Bronchial epithelial cell (primary cell): ENCODE measurements at regions not wholly inside any gene's neighbourhood (a gene's known extent, or its start where the extent isn't known, plus 50 kb on each side); places are given as distances from the start of the nearest gene placed in this dataset.
A peak's percentile ranks its signal among the peaks of the same experiment; 100 is the strongest.

Experiments used
- DNase-seq: peaks from one replicate; pipeline ENCODE4 v3.0.0-alpha.2; 2010; ENCODE audit warnings: low read depth
- FAIRE-seq: peaks from 2 replicates; lab custom pipeline; 2011; peaks lifted over from hg19 to GRCh38; lab: Jason Lieb, UNC
- H3K27me3 ChIP-seq: 2 replicates; pipeline ENCODE4 v1.5.1; 2011; ENCODE audit warnings: low read length; ENCODE audit not compliant: control insufficient read depth, insufficient read depth
- H3K36me3 ChIP-seq: 2 replicates; pipeline ENCODE4 v1.5.1; 2011; ENCODE audit warnings: low read length; ENCODE audit not compliant: control insufficient read depth, insufficient read depth
- H3K4me3 ChIP-seq: 2 replicates; pipeline ENCODE4 v1.5.1; 2011; ENCODE audit warnings: mild to moderate bottlenecking, low read depth, low read length, control low read depth
- TF ChIP-seq, protein P1 (sequence below): IDR thresholded peaks from 2 replicates; pipeline ENCODE4 v1.5.1; 2011; ENCODE audit warnings: mild to moderate bottlenecking, moderate library complexity, low read length, control low read depth, inconsistent platforms; ENCODE audit not compliant: insufficient read depth, severe bottlenecking

DNA sequence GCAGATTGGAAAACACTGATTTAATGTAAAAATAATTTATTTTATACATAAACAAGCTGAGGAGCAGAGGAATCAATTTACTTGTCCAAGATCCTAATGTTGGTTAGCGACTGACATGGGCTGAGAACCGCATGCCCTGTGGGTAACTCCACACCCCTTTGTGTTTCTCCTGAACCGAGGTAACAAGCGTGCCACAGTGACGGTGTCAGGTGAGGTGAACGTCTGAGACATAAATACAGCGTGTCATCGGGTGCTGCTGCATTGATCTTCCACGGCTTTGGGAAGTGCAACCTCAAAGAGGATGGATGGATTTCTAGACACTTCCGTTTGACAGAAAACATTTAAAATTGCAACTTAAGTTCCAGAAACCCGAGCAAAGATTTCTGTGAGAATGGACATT, 386.8 kb upstream of the ADARB2 start:
- DNase-seq (no peak), FAIRE-seq (no peak)
- no peaks in the 10 kb centered on the region for H3K27me3 ChIP-seq
- H3K4me3 ChIP-seq: no peak overlapping the region
- no peaks in the 10 kb centered on the region for H3K36me3 ChIP-seq
- TF ChIP-seq, protein P1, sequence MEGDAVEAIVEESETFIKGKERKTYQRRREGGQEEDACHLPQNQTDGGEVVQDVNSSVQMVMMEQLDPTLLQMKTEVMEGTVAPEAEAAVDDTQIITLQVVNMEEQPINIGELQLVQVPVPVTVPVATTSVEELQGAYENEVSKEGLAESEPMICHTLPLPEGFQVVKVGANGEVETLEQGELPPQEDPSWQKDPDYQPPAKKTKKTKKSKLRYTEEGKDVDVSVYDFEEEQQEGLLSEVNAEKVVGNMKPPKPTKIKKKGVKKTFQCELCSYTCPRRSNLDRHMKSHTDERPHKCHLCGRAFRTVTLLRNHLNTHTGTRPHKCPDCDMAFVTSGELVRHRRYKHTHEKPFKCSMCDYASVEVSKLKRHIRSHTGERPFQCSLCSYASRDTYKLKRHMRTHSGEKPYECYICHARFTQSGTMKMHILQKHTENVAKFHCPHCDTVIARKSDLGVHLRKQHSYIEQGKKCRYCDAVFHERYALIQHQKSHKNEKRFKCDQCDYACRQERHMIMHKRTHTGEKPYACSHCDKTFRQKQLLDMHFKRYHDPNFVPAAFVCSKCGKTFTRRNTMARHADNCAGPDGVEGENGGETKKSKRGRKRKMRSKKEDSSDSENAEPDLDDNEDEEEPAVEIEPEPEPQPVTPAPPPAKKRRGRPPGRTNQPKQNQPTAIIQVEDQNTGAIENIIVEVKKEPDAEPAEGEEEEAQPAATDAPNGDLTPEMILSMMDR: no peak

DNA sequence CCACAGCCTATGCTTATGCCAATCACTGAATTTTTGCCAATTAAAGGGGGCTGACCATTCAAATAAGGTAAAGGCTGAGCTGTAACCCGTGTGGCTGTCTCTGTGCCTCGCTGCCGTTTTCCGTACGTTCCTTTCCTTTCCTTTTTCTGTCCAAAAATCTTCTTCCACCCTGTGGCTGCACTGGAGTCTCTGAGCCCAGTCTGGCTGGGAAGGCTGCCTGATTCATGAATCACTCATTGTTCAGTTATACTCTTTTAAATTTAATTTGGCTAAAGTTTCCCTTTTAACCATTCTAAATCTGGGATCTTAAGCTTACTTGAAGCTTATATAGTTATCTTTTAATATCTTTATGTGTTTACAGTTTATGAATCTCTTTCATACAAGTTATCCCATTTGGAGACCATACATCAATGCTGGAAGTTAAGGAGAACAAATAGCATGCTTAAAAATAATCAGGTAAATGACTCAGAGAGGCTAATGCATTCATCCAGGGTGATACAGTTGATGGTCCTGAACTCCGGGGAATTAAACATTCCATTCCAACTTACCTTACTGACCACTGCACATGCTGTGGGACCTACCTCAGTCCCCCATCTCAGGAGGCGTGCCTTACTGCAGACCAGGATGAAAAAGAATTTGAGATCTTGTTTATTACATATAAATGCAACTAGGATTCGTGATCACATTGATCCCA, 385.3 kb upstream of the ADARB2 start:
- FAIRE-seq: no peak
- peak; percentile 52 for DNase-seq

DNA sequence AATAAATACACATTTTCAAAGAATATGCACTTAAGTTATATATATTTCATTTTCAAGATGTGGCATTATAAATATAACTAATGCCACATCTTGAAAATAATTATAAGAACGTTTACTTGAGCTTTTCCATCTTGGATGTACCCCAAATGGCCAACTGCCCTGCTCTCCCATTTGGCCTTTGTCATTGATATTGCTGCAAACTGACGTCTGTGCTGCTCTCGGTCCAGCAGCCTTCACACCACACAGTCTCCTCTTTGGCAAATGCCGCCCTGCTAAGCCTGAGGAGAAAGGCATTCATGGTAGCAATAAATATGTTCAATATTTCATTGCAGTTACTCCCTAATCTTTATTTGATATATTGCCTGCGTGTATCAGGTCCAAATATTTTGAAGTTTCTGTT, 384.6 kb upstream of the ADARB2 start:
- Histone ChIP-seq H3K4me3 (no peak overlapping the region), H3K36me3 (no peaks in the 10 kb centered on the region), H3K27me3 (no peaks in the 10 kb centered on the region)
- TF ChIP-seq, protein P1: no peak
- FAIRE-seq (no peak), DNase-seq (no peak)

More for the DNA sequence above, 385.3 kb upstream of the ADARB2 start:
- Histone ChIP-seq H3K4me3 (no peak overlapping the region), H3K36me3 (no peaks in the 10 kb centered on the region), H3K27me3 (no peaks in the 10 kb centered on the region)
- TF ChIP-seq, protein P1: no peak

DNA sequence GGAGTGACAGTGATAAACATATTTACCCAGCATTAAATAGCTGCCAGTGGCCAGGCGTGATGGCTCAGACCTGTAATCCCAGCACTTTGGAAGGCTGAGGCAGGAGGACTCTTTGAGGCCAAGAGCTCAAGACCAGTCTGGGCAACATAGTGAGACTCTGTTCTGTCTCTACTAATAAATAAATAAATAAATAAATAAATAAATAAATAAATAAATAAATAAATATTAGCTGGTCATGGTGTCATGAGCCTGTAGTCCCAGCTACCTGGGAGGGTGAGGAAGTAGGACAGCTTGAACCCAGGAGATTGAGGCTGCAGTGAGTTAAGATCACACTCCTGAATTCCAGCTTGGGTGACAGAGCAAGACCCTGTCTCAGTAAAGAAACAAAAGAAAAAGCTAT, 384.0 kb upstream of the ADARB2 start:
- no peak for FAIRE-seq

DNA sequence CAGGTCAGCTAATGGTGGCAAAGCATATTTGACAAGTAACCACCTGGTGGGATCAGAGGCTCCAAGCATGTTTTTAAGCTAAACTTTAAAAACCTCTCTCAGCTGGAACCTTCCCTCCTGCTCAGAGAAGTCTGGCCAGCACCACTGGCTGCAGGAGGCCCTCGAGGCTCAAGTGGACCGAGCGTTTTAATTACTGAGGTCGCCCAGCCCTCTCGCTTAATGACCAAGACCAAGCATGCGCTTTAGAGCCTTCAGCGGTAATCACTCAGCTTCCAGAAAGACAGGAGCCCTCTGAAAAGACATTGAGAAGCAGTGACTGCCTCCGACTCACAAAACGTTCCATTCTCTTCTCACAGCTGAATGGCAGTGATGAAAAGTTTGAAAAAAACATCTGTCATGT, 383.4 kb upstream of the ADARB2 start:
- Histone ChIP-seq H3K27me3 (no peaks in the 10 kb centered on the region), H3K4me3 (no peak overlapping the region), H3K36me3 (no peaks in the 10 kb centered on the region)
- TF ChIP-seq, protein P1: no peak
- FAIRE-seq (no peak), DNase-seq (no peak)

More for the DNA sequence above, 384.0 kb upstream of the ADARB2 start:
- Histone ChIP-seq H3K4me3 (no peak overlapping the region), H3K36me3 (no peaks in the 10 kb centered on the region), H3K27me3 (no peaks in the 10 kb centered on the region)
- DNase-seq: no peak
- TF ChIP-seq, protein P1: no peak

DNA sequence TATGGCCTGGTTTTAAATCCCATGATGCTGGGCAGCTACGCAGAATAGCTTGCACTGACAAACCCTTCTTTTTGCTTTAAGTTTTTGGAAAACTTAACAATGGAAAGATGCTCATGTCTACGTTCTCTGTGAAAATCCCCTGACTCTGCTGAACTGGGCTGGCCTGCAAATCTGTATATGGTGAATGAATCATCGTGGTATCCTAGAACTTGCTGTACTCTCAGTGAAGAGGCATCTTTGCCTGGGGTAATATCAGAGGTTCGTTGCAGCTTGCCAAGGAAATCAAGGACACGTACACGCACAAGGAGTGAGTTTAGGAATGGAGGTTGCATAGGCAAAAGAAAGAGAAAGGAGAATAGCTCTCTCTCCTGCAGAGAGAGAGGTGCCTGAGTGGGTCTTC, 382.0 kb upstream of the ADARB2 start:
- H3K4me3 ChIP-seq: no peak overlapping the region
- no peaks in the 10 kb centered on the region for H3K36me3 ChIP-seq
- TF ChIP-seq, protein P1: no peak
- FAIRE-seq: peak; percentile 64
- peak; percentile 95 for DNase-seq
- H3K27me3 ChIP-seq: no peaks in the 10 kb centered on the region
